HG02885 (cell line): ENCODE measurements at regions not wholly inside any gene's neighbourhood (a gene's known extent, or its start where the extent isn't known, plus 50 kb on each side); places are given as distances from the start of the nearest gene placed in this dataset.

ENCODE experiments used
- ATAC-seq: cut with Tn5 transposase; IDR thresholded peaks from one replicate; pipeline ENCODE4 v1.9.1; 2021; ENCODE audit warnings: mild to moderate bottlenecking; ENCODE audit not compliant: unreplicated experiment, poor library complexity

GRCh38 chr1:60173729-60174505 is 100.3 kb upstream of the C1orf87 start:
- no peak for ATAC-seq

GRCh38 chr1:60173006-60173405 is 99.4 kb upstream of the C1orf87 start:
- ATAC-seq = no peak

- no peak for ATAC-seq
These were observed 98.2 kb upstream of the C1orf87 start for GRCh38 chr1:60171801-60172200.

GRCh38 chr1:60170709-60171108 is 97.1 kb upstream of the C1orf87 start:
- ATAC-seq = no peak

GRCh38 chr1:60169206-60169605 is 95.6 kb upstream of the C1orf87 start:
- no peak for ATAC-seq

GRCh38 chr1:60162936-60163335 is 89.4 kb upstream of the C1orf87 start:
- ATAC-seq = no peak

GRCh38 chr1:60160141-60160540 is 86.6 kb upstream of the C1orf87 start:
- no peak for ATAC-seq

- ATAC-seq = no peak
These were observed 82.8 kb upstream of the C1orf87 start for GRCh38 chr1:60156371-60156770.

- no peak for ATAC-seq
These were observed 80.4 kb upstream of the C1orf87 start for GRCh38 chr1:60153961-60154360.

- ATAC-seq = no peak
These were observed 79.3 kb upstream of the C1orf87 start for GRCh38 chr1:60152891-60153290.

- ATAC-seq = no peak
These were observed 77.7 kb upstream of the C1orf87 start for GRCh38 chr1:60151311-60151710.

GRCh38 chr1:60149251-60149650 is 75.7 kb upstream of the C1orf87 start:
- ATAC-seq = no peak

GRCh38 chr1:60146884-60147283 is 73.3 kb upstream of the C1orf87 start:
- no peak for ATAC-seq

- ATAC-seq = no peak
These were observed 72.2 kb upstream of the C1orf87 start for GRCh38 chr1:60145771-60146170.

GRCh38 chr1:60141743-60142142 is 68.2 kb upstream of the C1orf87 start:
- no peak for ATAC-seq

GRCh38 chr1:60141276-60141675 is 67.7 kb upstream of the C1orf87 start:
- no peak for ATAC-seq

GRCh38 chr1:60137406-60137805 is 63.8 kb upstream of the C1orf87 start:
- ATAC-seq = no peak

GRCh38 chr1:60136395-60136794 is 62.8 kb upstream of the C1orf87 start:
- ATAC-seq = no peak

GRCh38 chr1:60134716-60135115 is 61.1 kb upstream of the C1orf87 start:
- ATAC-seq = no peak

- ATAC-seq = no peak
These were observed 60.3 kb upstream of the C1orf87 start for GRCh38 chr1:60133848-60134247.

- no peak for ATAC-seq
These were observed 59.6 kb upstream of the C1orf87 start for GRCh38 chr1:60133000-60133673.

GRCh38 chr1:60132108-60132507 is 58.5 kb upstream of the C1orf87 start:
- ATAC-seq = no peak
